Stimulated activated naive B cell treated with anti-CD40 and anti-IgM and Interleukin-4, amounts not matched to agents 10 μg/mL and 1 μg/mL and 100 μg/mL, for 72 hours (primary cell): ENCODE measurements at regions not wholly inside any gene's neighbourhood (a gene's known extent, or its start where the extent isn't known, plus 50 kb on each side); places are given as distances from the start of the nearest gene placed in this dataset.
"Not testable (repeated sequence)": the region's sequence is repeated elsewhere in the genome, so short reads cannot be mapped to it uniquely, and the experiment has no call there.

Experiments used
- ATAC-seq, 2 donors: fragments of 150-1000 bp; cut with Tn5 transposase; replicated peaks; 2 replicates each; pipeline ENCODE4 v1.10.0; 2021; ENCODE audit warnings: moderate library complexity in 1 of 2
- DNase-seq: peaks from one replicate; pipeline ENCODE4 v3.0.0; 2021
- H3K27ac Mint-ChIP-seq: one replicate; pipeline ENCODE4 v1.8.0; 2022; ENCODE audit warnings: mild to moderate bottlenecking, mixed read lengths
- H3K27me3 Mint-ChIP-seq, 2 donors: one replicate each; pipeline ENCODE4 v1.8.0; 2022; ENCODE audit warnings: mixed read lengths in 2 of 2
- H3K36me3 Mint-ChIP-seq, 2 donors: one replicate each; pipeline ENCODE4 v1.8.0; 2022; ENCODE audit warnings: mixed read lengths in 2 of 2, mild to moderate bottlenecking in 1 of 2
- H3K4me1 Mint-ChIP-seq, 2 donors: one replicate each; pipeline ENCODE4 v1.8.0; 2022; ENCODE audit warnings: mixed read lengths in 2 of 2, mild to moderate bottlenecking in 1 of 2
- H3K4me3 Mint-ChIP-seq, 2 donors: one replicate each; pipeline ENCODE4 v1.8.0; 2022; ENCODE audit warnings: mild to moderate bottlenecking in 2 of 2, mixed read lengths in 2 of 2, moderate library complexity in 1 of 2
- H3K9me3 Mint-ChIP-seq, 2 donors: one replicate each; pipeline ENCODE4 v1.8.0; 2022; ENCODE audit warnings: mixed read lengths in 2 of 2, mild to moderate bottlenecking in 1 of 2

- not testable (repeated sequence) for H3K27ac Mint-ChIP-seq, H3K36me3 Mint-ChIP-seq, H3K9me3 Mint-ChIP-seq, H3K4me1 Mint-ChIP-seq, H3K4me3 Mint-ChIP-seq, DNase-seq, H3K27me3 Mint-ChIP-seq
- ATAC-seq: peak in 1 of 2 donors; percentile 47
Observed at GRCh38 chr13:52565324-52565723, 76.9 kb upstream of the HNRNPA1L2 start.

GRCh38 chr13:52569904-52570602, 72.2 kb upstream of the HNRNPA1L2 start:
- H3K9me3 Mint-ChIP-seq, H3K4me3 Mint-ChIP-seq, H3K4me1 Mint-ChIP-seq, H3K27me3 Mint-ChIP-seq, H3K27ac Mint-ChIP-seq, DNase-seq, H3K36me3 Mint-ChIP-seq: not testable (repeated sequence)
- ATAC-seq: peak; percentile 80 to 90

DNA sequence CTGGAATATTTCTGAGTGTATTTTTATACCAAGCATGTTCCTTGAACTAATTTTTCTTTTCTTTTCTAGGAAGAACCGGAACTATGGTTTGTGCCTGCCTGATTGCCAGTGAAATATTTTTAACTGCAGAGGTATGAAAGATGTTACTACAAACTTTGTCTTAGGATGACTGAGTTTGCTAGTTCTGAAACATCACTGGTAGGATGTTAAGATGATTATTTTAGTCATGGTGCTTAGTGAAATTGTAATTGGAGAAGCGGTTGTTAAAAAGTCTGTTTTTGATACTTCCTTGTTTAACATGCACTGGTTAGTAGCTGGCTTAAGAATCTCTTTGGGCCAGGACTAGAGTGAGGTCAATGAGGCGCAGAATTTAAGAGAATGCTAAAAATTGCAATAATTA, 71.1 kb upstream of the HNRNPA1L2 start:
- not testable (repeated sequence) for H3K4me3 Mint-ChIP-seq, H3K9me3 Mint-ChIP-seq, H3K27ac Mint-ChIP-seq, ATAC-seq, H3K4me1 Mint-ChIP-seq, H3K27me3 Mint-ChIP-seq, H3K36me3 Mint-ChIP-seq, DNase-seq

DNA sequence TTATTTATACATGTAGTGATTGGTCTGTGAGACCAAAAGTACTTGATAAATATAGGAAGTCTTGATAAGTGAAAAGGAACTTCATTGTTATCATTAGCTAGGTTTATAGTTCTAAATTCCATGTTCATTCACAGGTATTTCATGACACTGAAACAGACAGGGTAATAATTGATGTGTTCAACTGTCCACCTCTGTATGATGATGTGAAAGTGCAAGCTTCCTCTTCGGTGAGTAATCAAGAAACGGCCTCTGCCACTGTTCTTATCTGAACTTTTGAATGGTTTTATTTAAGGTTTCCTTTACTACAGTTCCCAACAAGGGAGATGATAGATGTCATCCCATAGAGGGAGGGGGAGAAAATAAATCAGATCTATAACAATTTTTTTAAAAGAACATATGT, 59.3 kb upstream of the HNRNPA1L2 start:
- not testable (repeated sequence) for H3K27me3 Mint-ChIP-seq, H3K4me3 Mint-ChIP-seq, DNase-seq, H3K9me3 Mint-ChIP-seq, H3K4me1 Mint-ChIP-seq, H3K27ac Mint-ChIP-seq, H3K36me3 Mint-ChIP-seq
- ATAC-seq: peak; percentile 65 to 69
